ENCODE measurements at regions not wholly inside any gene's neighbourhood (a gene's known extent, or its start where the extent isn't known, plus 50 kb on each side); places are given as distances from the start of the nearest gene placed in this dataset.

DNA sequence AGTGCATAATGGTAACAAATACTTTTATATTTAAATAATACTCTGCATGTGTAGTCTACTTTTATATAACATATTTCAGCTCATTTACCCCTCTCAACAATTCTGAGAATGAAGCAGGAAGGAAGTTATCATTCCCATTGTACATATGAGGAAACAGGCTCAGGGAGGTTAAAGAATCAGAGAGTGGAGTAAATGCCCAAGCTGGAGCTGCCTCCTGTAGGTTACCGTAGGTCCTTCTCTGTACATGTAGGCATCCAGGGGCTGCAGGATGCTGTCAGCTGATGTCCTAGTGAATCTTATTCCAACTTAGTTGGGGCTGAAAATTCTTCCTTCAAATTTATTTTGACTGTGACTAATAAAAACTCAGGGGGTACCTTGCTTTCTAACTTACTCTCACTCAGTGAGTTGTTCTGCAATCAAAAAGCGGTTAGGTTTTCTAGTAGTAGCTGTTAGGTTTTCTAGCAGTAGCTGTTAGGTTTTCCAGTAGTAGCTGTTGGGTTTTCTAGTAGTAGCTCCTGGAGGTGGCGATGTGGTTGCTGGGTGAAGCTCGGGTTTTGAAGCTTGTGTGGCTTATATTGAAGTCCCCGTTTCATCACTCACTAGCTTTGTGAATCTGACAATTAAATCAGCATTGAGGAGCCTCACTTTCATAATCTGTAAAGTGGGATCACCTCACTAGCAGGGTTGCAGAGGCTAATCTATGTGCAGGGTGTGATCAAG is 357.0 kb downstream of the NR2F2 start:
- no peak for DNase-seq

DNA sequence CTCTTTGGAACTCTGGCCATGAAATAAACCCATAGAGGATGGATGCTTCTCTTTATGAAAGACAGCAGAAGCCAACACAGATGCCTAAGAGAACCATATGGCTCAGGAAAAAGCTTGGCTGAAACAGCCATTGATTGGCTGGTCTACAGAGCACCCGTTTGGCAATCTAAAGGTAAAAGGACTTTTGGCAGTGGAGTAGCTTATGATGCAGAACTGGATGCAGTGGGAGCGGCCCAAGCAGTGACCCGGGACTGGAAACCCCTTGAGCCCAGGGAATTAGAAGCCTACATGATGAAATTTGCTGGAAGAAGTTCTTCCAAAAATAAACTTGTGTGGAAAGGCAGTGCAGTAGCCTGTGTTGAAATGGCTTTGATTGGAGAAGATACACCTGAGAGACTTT is 360.2 kb downstream of the NR2F2 start:
- DNase-seq, result no peak

DNA sequence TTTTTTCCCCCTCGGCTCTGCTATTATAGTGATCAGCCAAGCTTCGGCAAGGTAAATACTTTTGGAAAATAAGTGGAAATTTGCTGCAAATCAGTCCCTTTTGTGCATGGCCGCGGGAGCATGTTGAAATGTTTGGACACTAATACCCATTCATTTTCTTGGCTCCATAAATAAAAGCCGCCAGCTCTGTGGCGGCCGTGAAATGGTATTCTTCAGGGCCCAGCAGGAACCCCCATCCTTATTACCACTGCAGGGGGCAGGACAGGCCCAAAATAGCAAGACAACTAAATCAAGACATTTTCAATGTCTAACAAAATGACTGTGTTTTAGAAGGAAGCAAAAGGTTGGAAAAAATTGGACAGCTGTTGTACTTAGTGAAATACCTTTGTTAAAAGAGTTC is 362.3 kb downstream of the NR2F2 start:
- DNase-seq, result no peak

DNA sequence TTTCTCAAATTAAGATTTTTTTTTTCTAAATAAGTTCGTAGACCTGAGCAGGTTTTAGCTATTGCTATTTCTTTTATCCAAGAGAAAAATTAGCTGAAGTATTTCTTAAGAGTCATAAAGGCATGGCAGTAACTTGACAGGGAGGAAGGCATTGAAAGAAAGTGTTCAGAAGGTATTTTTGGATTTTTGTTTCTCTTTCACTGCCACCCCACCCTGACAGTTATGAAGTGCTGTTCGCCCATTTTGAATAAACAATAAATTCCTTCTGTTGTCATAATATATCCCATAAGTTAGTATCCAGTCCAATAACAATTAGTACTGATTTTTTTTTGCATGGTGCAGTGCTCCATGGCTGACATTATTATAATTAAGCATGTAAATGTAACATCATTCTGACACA is 363.0 kb downstream of the NR2F2 start:
- DNase-seq, result no peak

DNA sequence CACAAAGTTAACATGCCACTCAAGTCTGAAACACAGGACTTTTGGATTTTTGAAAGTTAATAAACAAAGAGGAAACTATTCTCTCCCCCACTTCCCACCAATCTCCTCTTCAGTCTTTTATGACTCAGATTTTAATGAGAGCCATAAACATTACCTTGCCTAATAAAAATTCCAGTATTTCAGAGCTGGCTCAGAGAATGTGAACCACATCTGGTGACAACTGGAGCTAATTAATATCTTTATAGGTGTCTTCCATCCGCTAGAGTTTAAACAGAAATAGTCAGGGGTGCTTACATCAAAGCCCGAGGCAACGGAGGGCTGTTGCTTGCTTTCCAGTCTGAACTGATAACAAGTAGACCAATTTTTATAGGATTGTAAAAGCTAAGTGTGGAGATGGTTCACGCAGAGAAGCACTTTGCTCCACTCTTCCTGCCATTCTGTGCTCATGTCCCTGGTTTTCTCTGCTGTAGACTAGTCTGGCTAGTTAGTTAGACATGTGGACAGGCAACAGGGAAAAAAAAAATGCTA is 363.6 kb downstream of the NR2F2 start:
- no peak for DNase-seq

DNA sequence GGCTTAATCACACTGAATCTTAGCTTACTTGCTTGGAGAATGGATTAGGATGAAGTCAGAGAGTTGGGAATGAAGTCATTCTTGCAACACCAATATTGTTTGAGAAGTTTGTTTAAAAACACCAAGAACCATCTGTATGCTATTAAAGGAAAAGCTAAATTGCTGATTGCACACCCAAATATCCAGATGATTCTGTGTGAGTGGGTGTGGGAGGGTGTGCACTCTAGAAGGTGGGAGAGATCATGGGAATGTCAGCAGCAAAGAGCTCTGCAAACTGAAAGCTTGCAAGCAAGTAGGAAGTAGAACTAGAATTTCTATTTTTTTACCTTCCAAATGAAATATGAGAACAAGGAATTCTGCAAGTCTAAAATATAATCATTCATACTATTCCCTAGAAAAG is 364.9 kb downstream of the NR2F2 start:
- DNase-seq, result no peak

DNA sequence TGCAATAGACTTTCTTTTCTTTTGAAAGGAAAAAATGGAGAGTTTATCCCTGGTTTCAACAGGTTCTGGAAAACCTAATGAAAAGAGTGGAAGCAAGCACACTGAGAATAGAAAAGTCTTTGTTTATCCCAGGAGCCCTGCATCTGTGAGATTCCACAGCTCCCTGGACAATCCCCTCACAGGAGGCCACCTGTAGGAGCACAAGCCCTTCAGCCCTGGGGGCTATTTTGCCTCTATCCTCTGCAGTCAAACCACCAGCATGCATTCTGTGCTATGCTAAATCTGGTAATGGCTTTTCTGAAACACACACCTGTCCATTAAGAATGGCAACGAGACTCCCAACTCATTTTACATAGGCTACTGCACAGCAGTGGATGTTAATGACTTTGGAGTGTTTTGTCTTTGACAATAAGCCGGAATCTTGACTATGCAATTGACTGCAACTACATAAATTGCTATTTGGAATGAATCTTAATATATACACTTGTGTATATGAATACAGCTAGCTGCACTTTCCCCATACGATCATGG is 369.4 kb downstream of the NR2F2 start:
- no peak for DNase-seq

DNA sequence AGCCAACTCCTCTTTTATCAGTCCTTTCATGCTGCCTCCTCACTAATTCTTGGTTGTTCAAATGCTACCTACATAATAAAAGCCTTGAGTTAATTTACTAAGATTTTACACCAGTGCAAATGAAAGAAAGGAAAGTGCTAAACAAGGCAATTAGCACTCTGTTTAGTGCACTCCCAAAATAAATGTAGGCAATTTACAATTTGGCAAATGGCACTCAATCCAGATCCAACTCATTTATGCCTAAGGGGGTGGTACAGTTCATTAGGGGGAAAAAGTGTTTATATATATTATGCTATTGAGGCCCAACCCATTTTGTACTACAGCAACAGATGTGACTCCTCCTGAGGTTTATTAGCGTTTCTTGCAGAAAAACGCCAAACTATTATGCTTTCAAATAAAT is 370.1 kb downstream of the NR2F2 start:
- DNase-seq, result no peak

DNA sequence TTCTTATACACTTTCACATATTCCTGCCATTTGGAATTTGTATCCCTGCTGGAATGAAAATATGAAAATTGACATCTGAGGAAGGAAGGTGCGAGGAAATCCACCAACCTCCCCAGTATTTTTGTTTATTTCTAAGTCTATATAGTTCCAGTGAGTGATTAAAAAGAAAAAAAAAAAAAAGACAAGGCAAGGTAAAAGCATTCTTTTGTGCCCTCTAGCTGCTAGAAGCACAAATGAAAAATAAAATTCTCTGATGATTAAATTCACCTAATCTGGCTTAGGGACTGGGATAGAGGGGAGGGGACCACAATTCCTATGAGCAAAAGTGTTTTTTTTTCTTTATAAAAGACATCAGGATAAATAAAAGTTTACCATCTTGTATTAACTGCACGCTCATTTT is 370.9 kb downstream of the NR2F2 start:
- DNase-seq, result no peak

DNA sequence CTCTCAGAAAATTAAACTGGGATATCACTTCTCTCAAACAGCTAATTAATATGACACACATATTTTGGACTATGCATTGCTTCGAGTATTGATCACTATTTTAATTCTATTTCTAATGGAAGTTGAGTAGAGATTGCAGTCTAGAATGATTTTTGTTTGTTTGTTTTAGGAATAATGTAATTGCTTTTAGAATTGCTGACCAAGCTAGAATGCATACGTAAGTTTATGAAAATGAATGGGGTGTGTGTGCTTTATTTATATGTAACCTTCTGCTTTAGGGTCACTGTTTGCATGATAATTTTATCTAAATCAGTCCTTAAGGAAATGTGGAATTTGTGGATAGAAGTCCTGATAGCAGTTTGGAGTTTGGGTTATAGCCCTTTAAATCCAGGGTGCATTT is 371.4 kb downstream of the NR2F2 start:
- no peak for DNase-seq

DNA sequence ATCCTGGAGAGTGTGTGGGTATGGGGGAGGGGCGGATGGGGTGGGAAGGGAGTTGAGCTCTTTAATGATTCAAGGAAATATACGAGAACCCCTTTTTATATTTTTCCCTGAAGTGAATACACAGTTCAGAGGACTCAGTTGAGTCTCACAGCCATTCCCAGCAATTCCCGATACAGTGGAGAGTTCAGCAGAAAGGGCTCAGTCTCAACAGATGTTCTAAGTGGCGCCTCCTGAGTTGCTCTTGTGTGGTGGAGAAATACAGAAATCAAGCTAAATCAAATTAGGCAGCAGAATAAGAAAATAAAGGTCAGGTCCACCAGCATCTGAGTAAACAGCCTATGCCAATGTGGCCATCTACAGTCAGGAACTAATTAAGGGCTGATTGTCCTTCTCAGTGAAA is 372.1 kb downstream of the NR2F2 start:
- no peak for DNase-seq

DNA sequence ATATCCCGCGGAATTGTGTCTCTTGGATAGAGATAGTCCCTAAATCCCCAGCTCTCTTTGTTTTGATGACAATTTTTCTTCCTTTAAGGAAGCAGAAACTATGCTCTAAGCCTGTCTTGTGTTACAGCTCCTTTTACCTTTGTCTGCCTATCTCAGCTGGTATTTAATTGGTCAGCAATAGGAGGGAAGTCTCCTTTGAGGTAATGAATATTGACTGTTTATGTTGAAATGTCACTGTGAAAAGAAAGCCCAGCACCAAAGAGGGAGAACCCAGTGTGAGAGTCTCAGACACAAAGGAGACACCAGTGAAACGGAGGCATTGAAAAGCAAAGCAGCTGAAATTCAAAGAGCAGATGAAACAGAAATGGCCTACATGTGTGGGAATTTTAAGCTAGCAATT is 372.6 kb downstream of the NR2F2 start:
- DNase-seq, result no peak

DNA sequence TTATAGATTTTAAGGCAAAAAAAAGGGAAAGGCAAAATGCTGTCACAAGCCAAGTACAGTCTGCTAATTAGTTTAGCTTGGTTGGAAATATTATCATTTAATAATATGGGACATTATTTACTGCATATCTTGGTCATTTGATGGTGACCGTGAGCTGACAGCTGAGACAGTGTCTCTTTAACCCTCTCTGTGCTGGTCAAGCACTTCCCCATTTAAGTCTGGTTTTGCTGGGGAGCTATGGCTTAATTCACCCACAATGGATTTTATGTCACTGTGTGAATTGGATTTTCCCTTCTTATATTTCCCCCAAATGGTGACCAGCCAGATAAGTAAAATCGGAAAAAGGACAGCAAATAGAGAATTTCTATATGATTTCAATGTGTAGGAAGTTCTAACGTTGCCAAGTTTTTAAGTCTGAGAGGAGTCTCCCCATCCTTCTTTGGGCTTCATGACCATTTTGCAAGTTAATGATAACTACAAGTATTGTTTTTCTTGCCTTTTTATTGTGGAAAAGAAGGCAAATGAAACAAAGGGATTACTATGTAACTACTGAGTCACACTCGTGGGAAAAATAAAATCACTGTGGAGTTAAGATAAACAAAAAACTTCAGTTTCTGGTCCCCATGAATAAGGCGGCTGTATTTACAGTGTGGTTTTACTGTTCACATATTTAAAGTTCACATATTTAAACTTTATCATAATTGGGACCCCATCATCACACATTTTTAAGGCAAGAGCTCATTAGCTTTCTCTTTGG is 373.5 kb downstream of the NR2F2 start:
- DNase-seq, result no peak

DNA sequence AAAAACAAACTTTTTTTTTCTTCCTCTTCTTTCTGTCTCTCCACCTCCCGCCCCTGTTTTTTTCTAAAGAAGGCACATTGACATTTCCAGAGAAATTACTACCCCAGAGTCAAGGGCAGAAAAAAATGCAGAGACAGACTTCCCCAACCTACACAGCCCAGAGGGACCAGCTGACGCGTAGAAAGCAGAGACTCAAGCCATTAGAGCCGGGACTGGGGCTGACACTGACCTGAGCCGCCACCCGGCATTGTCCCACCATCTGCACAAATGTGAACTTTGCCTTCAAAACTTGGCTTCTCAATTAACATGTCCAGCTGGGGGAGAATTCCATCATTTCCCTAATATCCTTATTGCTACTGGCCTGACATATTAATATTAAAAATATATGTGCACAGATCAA is 385.6 kb downstream of the NR2F2 start:
- no peak for DNase-seq

DNA sequence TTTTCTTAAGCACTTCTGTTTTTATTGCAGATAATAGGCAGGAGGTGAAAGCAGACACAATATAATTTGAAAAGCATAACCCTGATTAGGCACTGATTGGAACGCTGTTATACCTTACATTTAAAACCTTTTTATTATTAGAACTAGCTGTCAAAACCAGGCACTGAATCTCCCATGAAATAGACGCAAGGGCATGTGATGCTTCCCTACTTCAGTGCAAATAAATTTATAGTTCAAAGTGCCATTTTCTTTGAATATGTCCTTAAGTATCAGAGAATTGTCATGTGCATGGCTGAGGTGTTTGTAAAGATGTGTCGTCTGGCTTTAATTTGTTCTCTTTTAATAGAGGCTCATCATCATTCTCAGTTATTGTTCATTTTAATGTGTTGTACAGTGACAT is 386.0 kb downstream of the NR2F2 start:
- no peak for DNase-seq

DNA sequence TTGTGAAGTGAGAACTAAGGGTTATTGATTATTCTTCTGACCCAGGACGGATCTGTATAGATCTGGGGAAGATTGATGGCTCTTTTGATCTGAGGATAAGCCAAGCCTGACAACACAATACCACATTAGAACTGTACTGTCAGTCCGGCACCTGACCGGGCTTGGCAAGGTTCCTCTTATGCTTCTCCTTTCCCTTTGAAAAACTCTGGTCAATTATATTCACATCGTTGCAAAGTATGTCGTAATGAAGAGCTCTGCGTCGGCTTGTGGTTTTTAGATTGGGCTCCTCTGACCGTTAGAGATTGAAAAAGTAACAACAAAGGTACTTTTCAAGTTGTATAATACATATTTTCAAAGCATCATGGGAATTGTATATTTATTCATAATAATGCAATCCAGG is 389.8 kb downstream of the NR2F2 start:
- no peak for DNase-seq

DNA sequence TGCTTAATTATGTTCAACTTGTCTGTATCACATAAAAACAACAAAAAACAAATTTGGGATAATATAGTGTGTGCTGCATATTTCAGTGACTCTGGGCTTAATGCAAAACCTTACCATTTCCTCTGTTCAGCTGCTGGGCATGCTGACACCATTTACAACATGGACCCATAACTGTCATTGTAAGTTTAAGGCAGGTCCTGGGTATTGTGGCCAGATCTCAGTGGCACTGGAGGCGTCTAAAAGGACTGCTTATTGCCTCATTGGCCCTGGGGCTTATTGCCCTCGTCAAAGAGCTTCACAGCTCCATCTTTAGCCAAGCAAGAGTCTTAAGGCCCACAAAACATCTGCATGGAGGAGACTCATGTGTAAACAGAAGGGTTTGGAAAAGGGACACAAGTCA is 390.2 kb downstream of the NR2F2 start:
- DNase-seq, result no peak

DNA sequence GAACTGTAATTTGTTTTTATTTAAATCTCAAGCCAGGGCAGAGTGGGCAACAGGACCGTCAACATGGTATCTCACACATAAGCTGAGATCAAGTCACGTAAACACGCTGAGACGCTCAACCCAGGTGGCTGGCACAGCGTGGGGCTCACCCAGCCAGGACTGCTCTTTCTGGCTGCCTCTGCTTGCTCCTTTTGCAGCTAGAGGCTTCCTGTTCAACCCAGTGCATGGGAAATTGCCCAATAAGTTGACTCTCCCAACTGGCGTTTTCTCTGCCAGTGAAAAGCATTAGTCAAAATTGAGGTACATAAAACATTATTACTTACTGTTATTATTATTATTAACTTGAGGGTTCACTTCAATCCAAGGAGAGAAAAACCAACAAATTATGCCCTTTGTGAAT is 398.1 kb downstream of the NR2F2 start:
- DNase-seq, result no peak

DNA sequence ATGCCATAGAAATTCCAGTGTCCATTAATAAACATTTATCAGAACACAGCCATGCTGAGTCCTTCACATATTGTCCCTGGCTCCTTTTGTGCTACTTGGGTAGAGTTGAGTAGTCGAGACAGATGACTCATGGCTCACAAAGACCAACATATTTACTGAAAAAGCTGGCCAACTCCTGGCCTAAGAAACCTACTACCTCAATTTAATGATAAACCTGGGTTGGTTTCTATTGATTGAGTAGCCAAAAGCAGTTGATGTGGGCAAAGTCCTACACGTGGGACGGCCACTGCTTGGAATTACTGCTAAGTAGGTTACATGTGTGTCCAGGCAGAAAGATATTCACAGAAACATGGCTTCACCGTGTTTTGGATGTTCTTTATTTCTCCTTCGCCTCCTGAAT is 402.2 kb downstream of the NR2F2 start:
- no peak for DNase-seq

DNA sequence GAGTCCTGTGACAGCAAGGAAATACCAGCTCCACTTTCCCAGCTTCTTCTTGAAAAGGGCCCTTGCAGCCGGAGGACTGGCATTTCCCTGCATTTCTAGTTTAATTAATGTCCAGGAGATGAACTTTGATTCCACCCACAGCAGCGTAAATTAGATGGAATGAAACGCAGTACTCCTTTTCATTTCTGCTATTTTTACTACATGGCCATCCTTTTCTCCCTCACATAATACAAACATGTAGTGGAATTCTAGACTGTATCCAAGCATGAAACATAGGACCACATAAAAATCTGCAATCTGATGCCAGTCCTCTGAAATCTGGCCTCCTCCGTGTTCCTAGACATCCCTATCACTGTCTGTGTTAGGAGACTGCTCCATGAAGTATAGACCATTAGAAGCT is 403.2 kb downstream of the NR2F2 start:
- no peak for DNase-seq

DNA sequence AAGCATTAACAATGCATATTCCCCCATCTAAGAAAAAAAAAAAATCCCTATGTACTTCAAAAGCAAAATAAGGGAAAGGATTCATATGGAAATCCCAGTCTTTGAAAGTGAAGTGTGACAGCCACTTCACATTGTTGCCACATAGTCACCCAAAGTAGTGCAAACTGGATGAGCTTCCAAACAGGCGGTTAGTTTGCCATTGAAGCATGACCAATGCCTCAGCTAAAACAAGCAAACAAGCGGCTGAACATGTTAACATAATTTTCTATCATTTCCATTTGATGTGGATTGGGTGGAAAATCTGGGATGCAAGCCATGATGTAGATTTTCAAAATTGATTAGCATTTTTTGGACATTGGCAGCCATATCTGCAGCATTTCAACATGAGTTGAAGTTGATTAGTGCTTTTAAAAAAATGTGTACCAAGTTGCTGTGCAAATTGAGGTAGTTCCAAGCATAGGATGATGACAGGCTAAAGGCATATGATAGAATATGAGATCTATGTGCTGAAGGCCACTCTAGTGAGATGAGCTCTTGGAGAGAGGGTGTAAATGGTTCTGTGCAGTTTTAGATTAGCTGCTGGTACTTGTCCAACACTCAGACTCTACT is 405.2 kb downstream of the NR2F2 start:
- no peak for DNase-seq

DNA sequence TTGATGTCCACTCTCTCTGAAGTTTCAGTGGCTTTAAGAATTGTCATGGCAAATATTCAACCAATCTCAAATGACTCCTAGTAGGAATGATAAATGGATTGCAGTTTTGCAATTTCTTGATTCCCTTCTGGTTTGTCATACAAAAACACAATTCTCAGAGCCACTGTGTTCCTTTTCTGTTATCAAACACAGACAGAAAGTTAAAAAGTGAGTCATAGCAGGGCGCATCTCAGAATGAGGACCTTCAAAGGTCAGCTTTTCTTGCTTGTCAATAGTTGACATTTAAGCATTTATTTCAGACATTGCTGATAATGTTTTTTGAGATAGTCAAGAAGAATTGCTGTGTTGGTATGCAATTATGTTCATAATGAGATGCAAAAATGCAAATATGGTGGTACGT is 405.9 kb downstream of the NR2F2 start:
- no peak for DNase-seq

DNA sequence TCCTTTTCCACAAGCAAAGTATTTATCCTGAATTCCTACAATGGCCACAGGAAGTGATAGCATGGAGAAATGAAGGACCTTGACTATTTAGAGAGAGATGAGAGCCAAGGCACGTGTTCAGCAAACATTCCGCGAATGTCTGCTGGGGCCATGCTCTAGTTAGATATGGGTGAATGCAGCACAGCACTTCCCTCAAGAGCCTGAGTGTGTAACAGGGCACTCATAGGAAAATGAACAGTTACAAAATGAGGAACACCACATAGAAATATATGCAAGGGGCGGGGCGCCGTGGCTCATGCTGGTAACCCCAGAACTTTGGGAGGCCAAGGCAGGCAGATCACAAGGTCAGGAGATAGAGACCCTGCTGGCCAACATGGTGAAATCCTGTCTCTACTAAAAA is 406.9 kb downstream of the NR2F2 start:
- no peak for DNase-seq

DNA sequence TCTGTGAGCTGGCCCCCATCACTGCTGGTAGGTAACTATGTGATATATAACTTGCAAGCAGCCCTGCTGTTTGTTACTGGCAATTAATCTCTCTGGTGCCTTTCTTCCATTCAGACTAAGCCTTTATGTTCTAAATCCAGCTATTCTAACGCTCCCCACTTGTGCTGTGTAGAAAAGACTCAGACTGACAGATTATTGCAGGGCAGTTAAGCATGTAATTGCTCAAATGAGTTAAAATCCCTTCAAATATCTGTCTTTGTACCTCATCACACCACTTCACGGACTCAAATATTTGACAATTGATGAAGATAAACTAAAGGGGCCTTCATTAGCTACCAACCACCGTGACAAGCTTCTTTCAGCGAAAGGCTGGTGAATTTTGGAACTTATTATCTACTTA is 416.2 kb downstream of the NR2F2 start:
- DNase-seq, result no peak

Measured in stimulated activated naive CD4-positive, alpha-beta T cell (primary cell).